K562 (cell line): ENCODE measurements at regions not wholly inside any gene's neighbourhood (a gene's known extent, or its start where the extent isn't known, plus 50 kb on each side); places are given as distances from the start of the nearest gene placed in this dataset.

ENCODE experiments used
- ARID4B ChIP-seq: sonication (generic); formaldehyde crosslinking; IDR thresholded peaks from 2 replicates; pipeline ENCODE4 v1.8.0; 2022; ENCODE audit warnings: mild to moderate bottlenecking, missing genetic modification reagents
- BDP1 ChIP-seq: IDR thresholded peaks from 3 replicates; pipeline ENCODE4 v1.6.1; 2011; ENCODE audit not compliant: insufficient read length, insufficient read depth
- ETV6 ChIP-seq, 3 experiments: fragments of 150-350 bp in 1 of 3; sonication (generic) in 1 of 3; formaldehyde crosslinking in 1 of 3; IDR thresholded peaks; 2 replicates each; pipeline versions ENCODE4 v1.6.1 to v1.8.0; 2014 to 2022; ENCODE audit warnings: borderline replicate concordance in 2 of 3, low read depth in 2 of 3, antibody characterized with exemption in 1 of 3, low read length in 1 of 3, mild to moderate bottlenecking in 1 of 3, missing genetic modification reagents in 1 of 3
- FOXK2 ChIP-seq, 2 experiments: fragments of 450-650 bp; IDR thresholded peaks in 1 of 2; conservative IDR thresholded peaks in 1 of 2; 2 replicates each; pipeline ENCODE4 v1.6.1; 2016; ENCODE audit warnings: low read depth in 2 of 2, mild to moderate bottlenecking in 1 of 2
- ILK ChIP-seq: fragments of 450-650 bp; IDR thresholded peaks from 2 replicates; pipeline ENCODE4 v1.6.1; 2016; ENCODE audit warnings: missing genetic modification characterization, low read depth, mild to moderate bottlenecking, missing compliant biosample characterization, moderate library complexity, borderline replicate concordance
- JUND ChIP-seq, 2 experiments: IDR thresholded peaks; 2 replicates in 1 of 2; 3 replicates in 1 of 2; pipeline ENCODE4 v1.6.1; 2011; ENCODE audit warnings: borderline replicate concordance in 2 of 2, low read depth in 2 of 2, low read length in 2 of 2, improper control_type of control experiment in 1 of 2, missing biosample characterization in 1 of 2, missing genetic modification characterization in 1 of 2, missing genetic modification reagents in 1 of 2
- MAFG ChIP-seq: fragments of 450-650 bp; conservative IDR thresholded peaks from 2 replicates; pipeline ENCODE4 v1.6.1; 2016; ENCODE audit warnings: missing genetic modification characterization, missing compliant biosample characterization
- MTF1 ChIP-seq: fragments of 250-450 bp; sonication (Bioruptor Pico); IDR thresholded peaks from 2 replicates; pipeline ENCODE4 v1.9.0; 2021; ENCODE audit warnings: moderate library complexity, mild to moderate bottlenecking, inconsistent platforms, borderline replicate concordance
- MXI1 ChIP-seq: IDR thresholded peaks from 2 replicates; pipeline ENCODE4 v1.6.1; 2011; ENCODE audit warnings: low read depth, mild to moderate bottlenecking, improper control_type of control experiment, low read length
- RERE ChIP-seq: sonication (generic); formaldehyde crosslinking; IDR thresholded peaks from 2 replicates; pipeline ENCODE4 v1.8.0; 2023; ENCODE audit warnings: missing genetic modification reagents, mild to moderate bottlenecking, borderline replicate concordance
- RHOXF2B ChIP-seq: fragments of 250-450 bp; sonication (Bioruptor Pico); conservative IDR thresholded peaks from 2 replicates; pipeline ENCODE4 v1.5.1; 2021
- TEAD2 ChIP-seq: fragments of 450-650 bp; IDR thresholded peaks from 2 replicates; pipeline ENCODE4 v1.6.1; 2016; ENCODE audit warnings: missing genetic modification characterization, control low read depth, missing compliant biosample characterization
- ZBTB26 ChIP-seq: fragments of 450-650 bp; formaldehyde crosslinking; IDR thresholded peaks from 2 replicates; pipeline ENCODE4 v1.4.0; 2022; ENCODE audit warnings: missing genetic modification characterization
- ZNF239 ChIP-seq: fragments of 250-450 bp; sonication (Bioruptor Pico); IDR thresholded peaks from 2 replicates; pipeline ENCODE4 v1.4.0; 2020; ENCODE audit warnings: mild to moderate bottlenecking
- ZNF780A ChIP-seq: fragments of 250-450 bp; sonication (Bioruptor Pico); IDR thresholded peaks from 2 replicates; pipeline ENCODE4 v1.5.0; 2021; ENCODE audit warnings: mild to moderate bottlenecking

- TF ChIP-seq TEAD2 (tag), result no peak
- no peak for TF ChIP-seq MAFG (tag)
- TF ChIP-seq MXI1, result no peak
- no peak for TF ChIP-seq RERE (CRISPR knock-in tag)
- TF ChIP-seq RHOXF2B, result no peak
- no peak for TF ChIP-seq JUND (IDR thresholded peaks at IDR 0.05; ENCODE audit: borderline replicate concordance, low read depth, low read length)
- peak; percentile 35; the same call in 1 of the 3 replicates for TF ChIP-seq JUND (tag; IDR thresholded peaks at IDR 0.05; ENCODE audit: borderline replicate concordance, low read depth, low read length)
- TF ChIP-seq MTF1 (CRISPR knock-in tag), result 0 out of 2 replicates have a peak, but pooled peaks have one; percentile 4
- TF ChIP-seq ARID4B (CRISPR knock-in tag), result no peak
- peak; percentile 76 for TF ChIP-seq ILK (tag)
- peak; percentile 63 for TF ChIP-seq ZNF239 (CRISPR knock-in tag)
- TF ChIP-seq FOXK2 (conservative IDR thresholded peaks at IDR 0.05 in 1 of 2, IDR thresholded peaks at IDR 0.05 in 1 of 2; ENCODE audit: low read depth in 2 of 2), result no peak
- TF ChIP-seq ETV6 (IDR thresholded peaks at IDR 0.05; ENCODE audit: borderline replicate concordance in 1 of 2, low read depth in 2 of 2, low read length in 1 of 2), result no peak
- no peak for TF ChIP-seq ETV6 (CRISPR knock-in tag; IDR thresholded peaks at IDR 0.05; ENCODE audit: borderline replicate concordance)
- TF ChIP-seq ZBTB26 (CRISPR knock-in tag), result no peak
- no peak for TF ChIP-seq ZNF780A
- no peak for TF ChIP-seq BDP1
These were observed 52.9 kb upstream of the SEC14L1 start (continued) for GRCh38 chr17:77087650-77088454.
